AG04450 (cell line): ENCODE measurements at regions not wholly inside any gene's neighbourhood (a gene's known extent, or its start where the extent isn't known, plus 50 kb on each side); places are given as distances from the start of the nearest gene placed in this dataset.

ENCODE experiments used
- CTCF ChIA-PET: fragments of 300-600, 350-600 bp; formaldehyde crosslinking; extraction: SDS; loops from one replicate; lab custom pipeline; 2022; ENCODE audit warnings: antibody characterized with exemption, inconsistent platforms; lab: Charles Lee
- POLR2A ChIA-PET: fragments of 350-600 bp; formaldehyde crosslinking; extraction: SDS; loops from one replicate; lab custom pipeline; 2021; ENCODE audit warnings: antibody characterized with exemption, inconsistent platforms; lab: Yijun Ruan, JAX
- DNase-seq: peaks from one replicate; pipeline ENCODE4 v3.0.0-alpha.2; 2011; ENCODE audit warnings: low read depth, low spot score
- H3K27ac ChIP-seq: one replicate; pipeline ENCODE4 v1.5.1; 2012; ENCODE audit warnings: low read depth, low read length, control low read depth
- H3K27me3 ChIP-seq: one replicate; pipeline ENCODE4 v1.6.0; 2012; ENCODE audit warnings: low read length; ENCODE audit not compliant: control insufficient read depth, insufficient read depth
- H3K4me3 ChIP-seq: 2 replicates; pipeline ENCODE4 v1.5.1; 2011; ENCODE audit warnings: mild to moderate bottlenecking, low read depth, low read length, control low read depth
- H3K9me3 ChIP-seq: 2 replicates; pipeline ENCODE4 v1.5.1; 2012; ENCODE audit warnings: low read length; ENCODE audit not compliant: control insufficient read depth, insufficient read depth
- CTCF ChIP-seq: IDR thresholded peaks from 2 replicates; pipeline ENCODE4 v1.5.1; 2011; ENCODE audit warnings: low read depth, low read length, control low read depth, inconsistent platforms

- ChIA-PET CTCF (interaction anchor here (0.8 kb wide), 1 partner anchor 532 kb away, joined by 3 read pairs; no protein-coding TSS in a partner anchor), POLR2A (no interaction called here)
- Histone ChIP-seq H3K27ac (no peak overlapping the region), H3K9me3 (no peaks in the 10 kb centered on the region; the same call in 1 of the 2 replicates), H3K27me3 (no peaks in the 10 kb centered on the region), H3K4me3 (no peak overlapping the region)
- no peak for TF ChIP-seq CTCF
- DNase-seq, result peak; percentile 42
These were observed 445.9 kb upstream of the JARID2 start for GRCh38 chr6:14799928-14800327.

GRCh38 chr6:14802514-14803160 lies 443.2 kb upstream of the JARID2 start:
- ChIA-PET POLR2A (no interaction called here), CTCF (no interaction called here)
- Histone ChIP-seq H3K9me3 (no peaks in the 10 kb centered on the region; the same call in 1 of the 2 replicates), H3K27me3 (no peaks in the 10 kb centered on the region), H3K27ac (no peak overlapping the region), H3K4me3 (no peak overlapping the region)
- no peak for TF ChIP-seq CTCF
- no peak for DNase-seq

DNA sequence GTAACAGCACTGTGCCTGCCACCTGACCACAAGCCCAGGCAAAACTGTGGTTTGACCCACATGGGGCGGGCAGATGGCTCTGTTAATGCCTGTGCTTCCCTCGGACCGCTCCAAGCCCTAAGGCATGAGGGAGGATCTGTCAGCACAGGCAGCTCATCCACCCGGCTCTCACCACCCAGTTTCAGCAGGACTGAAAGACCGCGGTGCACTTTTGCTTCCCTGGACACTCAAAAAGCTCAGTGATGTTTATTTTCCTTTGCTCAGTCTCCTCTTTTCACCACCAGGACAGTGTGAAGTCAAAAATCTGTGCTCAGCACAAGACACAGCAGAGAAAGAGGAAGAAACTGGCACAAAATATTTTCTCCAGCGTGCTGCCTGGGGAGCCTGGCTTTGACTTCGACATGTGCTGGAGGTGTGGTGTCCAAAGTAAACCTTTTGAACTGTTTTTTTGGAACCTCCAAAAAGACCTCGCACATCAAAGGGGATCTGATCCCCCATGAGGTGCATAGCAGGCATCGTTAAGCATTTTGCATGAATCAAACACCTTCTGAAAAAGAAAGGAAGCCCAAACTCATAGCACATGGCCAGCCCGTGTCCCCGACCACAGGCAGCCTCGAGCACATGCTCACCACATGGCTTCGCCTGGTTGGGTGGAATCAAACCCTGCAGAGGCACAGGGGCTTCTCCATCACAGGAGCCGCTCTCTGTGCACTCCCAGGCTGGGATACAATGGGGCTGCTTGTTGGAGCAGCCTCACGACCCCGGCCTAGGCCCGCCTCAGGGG lies 441.7 kb upstream of the JARID2 start:
- H3K9me3 ChIP-seq, result no peaks in the 10 kb centered on the region; the same call in none of the 2 replicates
- no peak for DNase-seq
- no peak overlapping the region for H3K4me3 ChIP-seq
- TF ChIP-seq CTCF, result no peak
- ChIA-PET CTCF (no interaction called here), POLR2A (no interaction called here)
- H3K27ac ChIP-seq, result peak overlapping the region; percentile 42
- H3K27me3 ChIP-seq, result no peaks in the 10 kb centered on the region

- ChIA-PET CTCF (no interaction called here), POLR2A (interaction anchor here (0.6 kb wide), 1 partner anchor 331 kb away, joined by 3 read pairs; no protein-coding TSS in a partner anchor)
- H3K27ac ChIP-seq, result peak overlapping the region; percentile 42
- no peaks in the 10 kb centered on the region; the same call in none of the 2 replicates for H3K9me3 ChIP-seq
- H3K27me3 ChIP-seq, result no peaks in the 10 kb centered on the region
- H3K4me3 ChIP-seq, result no peak overlapping the region
- peak; percentile 61 for DNase-seq
- TF ChIP-seq CTCF, result no peak
These were observed 441.1 kb upstream of the JARID2 start for GRCh38 chr6:14804785-14805210.

DNA sequence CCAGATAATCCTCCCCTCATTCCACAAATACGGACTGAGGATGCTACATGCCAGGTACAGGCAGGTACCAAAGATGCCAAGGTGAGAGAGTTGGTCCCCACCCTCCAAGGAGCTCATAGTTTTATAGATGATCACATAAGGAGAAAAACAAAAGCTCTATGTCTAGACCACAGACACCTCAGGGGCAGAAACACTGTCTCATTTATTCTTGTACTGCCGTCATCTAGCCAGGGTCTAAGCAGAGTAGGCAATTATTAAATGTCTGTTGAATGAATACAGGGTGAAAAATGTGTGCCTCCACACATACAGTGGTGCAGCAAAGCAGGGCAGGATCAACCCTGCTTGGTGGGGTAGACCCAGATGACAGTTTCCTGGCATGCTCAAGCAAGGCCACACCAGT lies 439.8 kb upstream of the JARID2 start:
- ChIA-PET CTCF (no interaction called here), POLR2A (no interaction called here)
- no peak for TF ChIP-seq CTCF
- H3K9me3 ChIP-seq, result no peaks in the 10 kb centered on the region; the same call in none of the 2 replicates
- no peak overlapping the region for H3K4me3 ChIP-seq
- H3K27ac ChIP-seq, result no peak overlapping the region
- no peaks in the 10 kb centered on the region for H3K27me3 ChIP-seq
- no peak for DNase-seq
